Natural killer cell (primary cell): ENCODE measurements at regions not wholly inside any gene's neighbourhood (a gene's known extent, or its start where the extent isn't known, plus 50 kb on each side); places are given as distances from the start of the nearest gene placed in this dataset.
A peak's percentile ranks its signal among the peaks of the same experiment; 100 is the strongest.

ENCODE experiments used
- ATAC-seq, 3 donors: fragments of 150-1000 bp in 2 of 3; fragments of 200-7000 bp in 1 of 3; cut with Tn5 transposase; 1 replicate in 1 of 3; 2 replicates in 2 of 3; pipeline ENCODE4 v1.10.0; 2021; ENCODE audit warnings: mild to moderate bottlenecking in 2 of 3, moderate library complexity in 2 of 3
- DNase-seq, 2 donors: peaks; one replicate each; pipeline versions ENCODE4 v3.0.0 to v3.0.0-alpha.2; 2013 to 2021; ENCODE audit warnings: mixed read lengths in 1 of 2
- H3K27ac ChIP-seq: one replicate; pipeline ENCODE4 v1.5.1; 2013; ENCODE audit warnings: mild to moderate bottlenecking, low read length
- H3K27me3 ChIP-seq: one replicate; pipeline ENCODE4 v1.6.1; 2013; ENCODE audit warnings: low read length; ENCODE audit not compliant: control insufficient read depth, insufficient read depth
- H3K36me3 ChIP-seq: one replicate; pipeline ENCODE4 v1.6.1; 2013; ENCODE audit warnings: low read length; ENCODE audit not compliant: control insufficient read depth, insufficient read depth
- H3K4me1 ChIP-seq: one replicate; pipeline ENCODE4 v1.6.1; 2013; ENCODE audit warnings: low read length; ENCODE audit not compliant: control insufficient read depth, insufficient read depth
- H3K4me3 ChIP-seq: one replicate; pipeline ENCODE4 v1.5.1; 2013; ENCODE audit warnings: low read length
- H3K9me3 ChIP-seq: one replicate; pipeline ENCODE4 v1.6.1; 2013; ENCODE audit warnings: low read length; ENCODE audit not compliant: control insufficient read depth, insufficient read depth
- H3K27ac Mint-ChIP-seq, 2 donors: one replicate each; pipeline ENCODE4 v1.8.0; 2022; ENCODE audit warnings: mild to moderate bottlenecking in 2 of 2, mixed read lengths in 2 of 2, moderate library complexity in 1 of 2
- H3K27me3 Mint-ChIP-seq, 2 donors: one replicate each; pipeline ENCODE4 v1.8.0; 2022; ENCODE audit warnings: low read depth in 2 of 2, mixed read lengths in 2 of 2
- H3K36me3 Mint-ChIP-seq: one replicate; pipeline ENCODE4 v1.8.0; 2022; ENCODE audit warnings: mixed read lengths
- H3K4me1 Mint-ChIP-seq, 2 donors: one replicate each; pipeline ENCODE4 v1.8.0; 2022; ENCODE audit warnings: mixed read lengths in 2 of 2
- H3K4me3 Mint-ChIP-seq: one replicate; pipeline ENCODE4 v1.8.0; 2022; ENCODE audit warnings: mild to moderate bottlenecking, moderate library complexity, mixed read lengths
- H3K9me3 Mint-ChIP-seq, 2 donors: one replicate each; pipeline ENCODE4 v1.8.0; 2022; ENCODE audit warnings: mixed read lengths in 2 of 2
- CTCF ChIP-seq: fragments of 200-600 bp; IDR thresholded peaks from one replicate; pipeline ENCODE4 v1.8.0; 2022; ENCODE audit warnings: antibody characterized with exemption
- WGBS: methylation state at CpG from one replicate; pipeline ENCODE4 v1.1.7; 2013; ENCODE audit warnings: missing lambda C conversion rate; ENCODE audit not compliant: insufficient coverage; 5-methylcytosine and 5-hydroxymethylcytosine counted together
- intact Hi-C: fragments of 100-400 bp; cut with micrococcal nuclease; formaldehyde crosslinking; loops from one replicate; pipeline ENCODE4 v1.14.2; 2022

- Mint-ChIP-seq H3K4me3 (no peak overlapping the region), H3K27me3 (no peaks in the 10 kb centered on the region), H3K9me3 (no peaks in the 10 kb centered on the region), H3K4me1 (peaks cover 32 to 37% of the 10 kb centered on the region in 2 donors), H3K27ac (no peak overlapping the region), H3K36me3 (no peaks in the 10 kb centered on the region)
- Histone ChIP-seq H3K4me3 (no peak overlapping the region), H3K27me3 (no peaks in the 10 kb centered on the region), H3K4me1 (peaks cover 20% of the 10 kb centered on the region), H3K36me3 (no peaks in the 10 kb centered on the region), H3K27ac (no peak overlapping the region), H3K9me3 (no peaks in the 10 kb centered on the region)
- intact Hi-C loops: no loop called here
- WGBS: 100% methylated on average over 1 of the region's 1 CpG
- ATAC-seq (no peak), DNase-seq (no peak)
- no peak for TF ChIP-seq CTCF
Observed at GRCh38 chr4:71113294-71113693, 119.8 kb downstream of the DCK start.

- 92% methylated on average over 37 of the region's 37 CpGs for WGBS
- H3K4me1 ChIP-seq: peaks cover 10% of the 10 kb centered on the region
- Mint-ChIP-seq H3K36me3 (no peaks in the 10 kb centered on the region), H3K27ac (no peak overlapping the region), H3K4me3 (no peak overlapping the region), H3K27me3 (no peaks in the 10 kb centered on the region), H3K9me3 (no peaks in the 10 kb centered on the region), H3K4me1 (peaks cover 17 to 36% of the 10 kb centered on the region in 2 donors)
- no peak overlapping the region for H3K27ac ChIP-seq
- TF ChIP-seq CTCF: no peak
- no peaks in the 10 kb centered on the region for H3K9me3 ChIP-seq
- H3K36me3 ChIP-seq: no peaks in the 10 kb centered on the region
- intact Hi-C loops: no loop called here
- no peak overlapping the region for H3K4me3 ChIP-seq
- no peaks in the 10 kb centered on the region for H3K27me3 ChIP-seq
- ATAC-seq (no peak), DNase-seq (no peak)
Observed at GRCh38 chr4:71120831-71121524, 127.5 kb downstream of the DCK start.

- Mint-ChIP-seq H3K9me3 (no peaks in the 10 kb centered on the region), H3K36me3 (no peaks in the 10 kb centered on the region), H3K27ac (peak overlapping the region; percentile 70 to 74), H3K4me1 (peaks cover 17 to 36% of the 10 kb centered on the region in 2 donors), H3K4me3 (peak overlapping the region; percentile 88), H3K27me3 (no peaks in the 10 kb centered on the region)
- intact Hi-C loops: no loop called here
- WGBS: 49% methylated on average over 4 of the region's 4 CpGs
- no peak overlapping the region for H3K27ac ChIP-seq
- H3K27me3 ChIP-seq: no peaks in the 10 kb centered on the region
- no peak for TF ChIP-seq CTCF
- DNase-seq (no peak), ATAC-seq (peak; percentile 59 to 81 (median 62))
- peaks cover 10% of the 10 kb centered on the region for H3K4me1 ChIP-seq
- no peak overlapping the region for H3K4me3 ChIP-seq
- no peaks in the 10 kb centered on the region for H3K36me3 ChIP-seq
- no peaks in the 10 kb centered on the region for H3K9me3 ChIP-seq
Observed at GRCh38 chr4:71123951-71124350, 130.5 kb downstream of the DCK start.

- H3K27ac Mint-ChIP-seq: peak overlapping the region; percentile 44 to 70
- intact Hi-C loops: no loop called here
- Histone ChIP-seq H3K9me3 (no peaks in the 10 kb centered on the region), H3K4me1 (peaks cover 10% of the 10 kb centered on the region), H3K27ac (no peak overlapping the region), H3K27me3 (no peaks in the 10 kb centered on the region), H3K36me3 (no peaks in the 10 kb centered on the region), H3K4me3 (no peak overlapping the region)
- no peaks in the 10 kb centered on the region for H3K36me3 Mint-ChIP-seq
- peaks cover 17 to 36% of the 10 kb centered on the region in 2 donors for H3K4me1 Mint-ChIP-seq
- peak overlapping the region; percentile 88 for H3K4me3 Mint-ChIP-seq
- ATAC-seq (peak; percentile 45 to 74 (median 55)), DNase-seq (no peak)
- H3K27me3 Mint-ChIP-seq: no peaks in the 10 kb centered on the region
- no peak for TF ChIP-seq CTCF
- H3K9me3 Mint-ChIP-seq: no peaks in the 10 kb centered on the region
- 60% methylated on average over 4 of the region's 4 CpGs for WGBS
Observed at GRCh38 chr4:71125137-71125536, 131.7 kb downstream of the DCK start.
